ENCODE measurements at regions not wholly inside any gene's neighbourhood (a gene's known extent, or its start where the extent isn't known, plus 50 kb on each side); places are given as distances from the start of the nearest gene placed in this dataset.

GRCh38 chr22:48474881-48475280, 1352.8 kb downstream of the BRD1 start:
- TF ChIP-seq GATA2 (IDR thresholded peaks at IDR 0.05; ENCODE audit: low read depth, low read length) (no peak), GATA3 (IDR thresholded peaks at IDR 0.05; ENCODE audit: low read depth, low read length) (no peak)
